RWPE1 (cell line): ENCODE measurements at regions not wholly inside any gene's neighbourhood (a gene's known extent, or its start where the extent isn't known, plus 50 kb on each side); places are given as distances from the start of the nearest gene placed in this dataset.

Experiments
- CTCF ChIA-PET: fragments of 350-600 bp; sonication (Branson Sonifier 250); formaldehyde crosslinking; extraction: SDS; loops from one replicate; lab custom pipeline; 2021; lab: Yijun Ruan, JAX
- POLR2A ChIA-PET: fragments of 400-600 bp; formaldehyde crosslinking; extraction: SDS; loops from one replicate; lab custom pipeline; 2020; ENCODE audit warnings: antibody characterized with exemption; ENCODE audit not compliant: low non-redundant PET; lab: Yijun Ruan, JAX
- DNase-seq: peaks from one replicate; pipeline ENCODE4 v3.0.0; 2012; ENCODE audit warnings: low spot score
- H3K27ac ChIP-seq: fragments of 450-650 bp; 2 replicates; pipeline ENCODE4 v1.5.1; 2017
- CTCF ChIP-seq: fragments of 450-650 bp; conservative IDR thresholded peaks from 2 replicates; pipeline ENCODE4 v1.5.1; 2017; ENCODE audit warnings: low read depth, mild to moderate bottlenecking

GRCh38 chr6:11425431-11425871, 112.1 kb upstream of the TMEM170B start:
- ChIA-PET CTCF (no interaction called here), POLR2A (no interaction called here)
- TF ChIP-seq CTCF: no peak
- DNase-seq: no peak
- H3K27ac ChIP-seq: no peak overlapping the region

- no peak overlapping the region for H3K27ac ChIP-seq
- CTCF ChIA-PET: interaction anchor here (0.6 kb wide), 1 partner anchor 280 kb away, joined by 3 read pairs; no protein-coding TSS in a partner anchor
- POLR2A ChIA-PET: no interaction called here
- TF ChIP-seq CTCF: no peak
- DNase-seq: no peak
These were observed 113.0 kb upstream of the TMEM170B start for GRCh38 chr6:11424395-11425034.

- no peak for DNase-seq
- H3K27ac ChIP-seq: no peak overlapping the region
- POLR2A ChIA-PET: no interaction called here
- TF ChIP-seq CTCF: no peak
- CTCF ChIA-PET: interaction anchor here (0.6 kb wide), 2 partner anchors 166 to 280 kb away, joined by 3 to 4 read pairs; no protein-coding TSS in a partner anchor
These were observed 113.9 kb upstream of the TMEM170B start for GRCh38 chr6:11423667-11424066.

GRCh38 chr6:11423072-11423471, 114.5 kb upstream of the TMEM170B start:
- no peak for DNase-seq
- H3K27ac ChIP-seq: no peak overlapping the region
- POLR2A ChIA-PET: no interaction called here
- CTCF ChIA-PET: interaction anchor here (0.6 kb wide), 1 partner anchor 165 kb away, joined by 4 read pairs; no protein-coding TSS in a partner anchor
- TF ChIP-seq CTCF: no peak

- no peak for TF ChIP-seq CTCF
- ChIA-PET CTCF (interaction anchor here (0.7 kb wide), 1 partner anchor 38 kb away, joined by 3 read pairs; no protein-coding TSS in a partner anchor), POLR2A (no interaction called here)
- no peak overlapping the region for H3K27ac ChIP-seq
- DNase-seq: no peak
These were observed 117.6 kb upstream of the TMEM170B start for GRCh38 chr6:11419763-11420453.

GRCh38 chr6:11418290-11418905, 119.2 kb upstream of the TMEM170B start:
- ChIA-PET CTCF (no interaction called here), POLR2A (no interaction called here)
- no peak overlapping the region for H3K27ac ChIP-seq
- DNase-seq: no peak
- TF ChIP-seq CTCF: no peak
